ENCODE measurements at regions not wholly inside any gene's neighbourhood (a gene's known extent, or its start where the extent isn't known, plus 50 kb on each side); places are given as distances from the start of the nearest gene placed in this dataset.

- Histone ChIP-seq H3K4me1 (replicated peaks in 1 of 4; ENCODE audit: control insufficient read depth in 3 of 4, insufficient read depth in 4 of 4, low read length in 3 of 4) (no peaks in the 10 kb centered on the region; a peak in 1 of 7 replicates), H3K4me2 (ENCODE audit: insufficient read depth in 1 of 2, low read depth in 2 of 2, low read length in 2 of 2) (no peak overlapping the region), H3K9ac (replicated peaks in 1 of 4; ENCODE audit: extremely low read depth in 1 of 4, low read depth in 3 of 4, low read length in 3 of 4) (no peak overlapping the region), H4K91ac (replicated peaks; ENCODE audit: insufficient read length, low read length) (no peak overlapping the region), H3K27ac (ENCODE audit: low read depth, low read length) (no peak overlapping the region), H4K8ac (ENCODE audit: extremely low read depth, insufficient read depth, low read length) (no peak overlapping the region), H2AK5ac (ENCODE audit: low read depth, low read length) (no peak overlapping the region), H4K20me1 (replicated peaks in 1 of 2; ENCODE audit: control insufficient read depth in 1 of 2, insufficient read depth in 2 of 2, low read length in 2 of 2) (no peaks in the 10 kb centered on the region), H3K56ac (replicated peaks; ENCODE audit: insufficient read length, low read depth, low read length) (no peak overlapping the region), H3K18ac (ENCODE audit: extremely low read depth, low read length) (no peak overlapping the region), H3K79me2 (ENCODE audit: control insufficient read depth in 1 of 2, insufficient read depth in 2 of 2, low read length in 2 of 2) (no peaks in the 10 kb centered on the region), H3K9me3 (ENCODE audit: insufficient read depth in 2 of 2, low read depth in 1 of 2, low read length in 1 of 2) (no peaks in the 10 kb centered on the region), H2BK20ac (ENCODE audit: low read length) (no peak overlapping the region), H2BK120ac (replicated peaks; ENCODE audit: low read depth, low read length) (no peak overlapping the region), H3K23me2 (ENCODE audit: low read depth, low read length) (no peaks in the 10 kb centered on the region), H3K4ac (replicated peaks; ENCODE audit: insufficient read length, low read depth, low read length) (no peak overlapping the region), H2BK12ac (ENCODE audit: low read depth, low read length) (no peak overlapping the region), H2BK15ac (ENCODE audit: low read length) (no peak overlapping the region), H3K14ac (ENCODE audit: insufficient read length) (no peak overlapping the region), H3K36me3 (ENCODE audit: control insufficient read depth in 2 of 4, insufficient read depth in 4 of 4, low read length in 3 of 4) (no peaks in the 10 kb centered on the region), H2BK5ac (ENCODE audit: low read depth, low read length) (no peak overlapping the region), H3K23ac (ENCODE audit: insufficient read length) (no peak overlapping the region), H3K4me3 (ENCODE audit: extremely low read depth in 1 of 4, insufficient read depth in 2 of 4, low read depth in 3 of 4, low read length in 4 of 4) (no peak overlapping the region), H3K27me3 (replicated peaks in 1 of 4; ENCODE audit: control insufficient read depth in 3 of 4, extremely low read depth in 1 of 4, insufficient read depth in 3 of 4, low read length in 3 of 4) (no peaks in the 10 kb centered on the region), H3K79me1 (ENCODE audit: low read depth, low read length) (no peaks in the 10 kb centered on the region), H2AFZ (ENCODE audit: low read length) (no peak overlapping the region), H4K5ac (ENCODE audit: insufficient read length, low read depth, low read length) (no peak overlapping the region)
- 92% methylated on average over 2 of the region's 2 CpGs; no CpG with 5 or more reads in 1 of the 2 experiments for WGBS, 2 experiments (ENCODE audit: extremely low coverage in 1 of 2, insufficient coverage in 1 of 2, insufficient read length in 1 of 2, insufficient replicate concordance in 2 of 2, low coverage in 1 of 2, low lambda C conversion rate in 2 of 2, missing lambda C conversion rate in 1 of 2)
- ChIA-PET POLR2A (ENCODE audit: partially characterized antibody) (no interaction called here), CTCF (ENCODE audit: partially characterized antibody) (interaction anchor here (0.6 to 0.7 kb wide), 3 partner anchors 83 to 1008 kb away, joined by 3 to 4 read pairs (median 3); no protein-coding TSS in a partner anchor)
- FAIRE-seq (no peak), DNase-seq (ENCODE audit: low read depth in 1 of 2, low spot score in 2 of 2) (no peak)
- no peak for TF ChIP-seq RFX5 (IDR thresholded peaks at IDR 0.05; ENCODE audit: borderline replicate concordance, low read depth, low read length)
These were observed 464.9 kb downstream of the EPM2A start for GRCh38 chr6:145270464-145270863.

Measured in H1 (cell line).